GM10266 (cell line): ENCODE measurements at regions not wholly inside any gene's neighbourhood (a gene's known extent, or its start where the extent isn't known, plus 50 kb on each side); places are given as distances from the start of the nearest gene placed in this dataset.

Source experiments
- DNase-seq: peaks from one replicate; pipeline ENCODE4 v3.0.0; 2012; ENCODE audit errors: extremely low spot score
- TF ChIP-seq, protein P1 (sequence below): IDR thresholded peaks from 2 replicates; pipeline ENCODE4 v1.5.1; 2012; ENCODE audit warnings: mild to moderate bottlenecking, low read depth; ENCODE audit not compliant: control insufficient read depth, insufficient read depth; ENCODE audit errors: missing control alignments

DNA sequence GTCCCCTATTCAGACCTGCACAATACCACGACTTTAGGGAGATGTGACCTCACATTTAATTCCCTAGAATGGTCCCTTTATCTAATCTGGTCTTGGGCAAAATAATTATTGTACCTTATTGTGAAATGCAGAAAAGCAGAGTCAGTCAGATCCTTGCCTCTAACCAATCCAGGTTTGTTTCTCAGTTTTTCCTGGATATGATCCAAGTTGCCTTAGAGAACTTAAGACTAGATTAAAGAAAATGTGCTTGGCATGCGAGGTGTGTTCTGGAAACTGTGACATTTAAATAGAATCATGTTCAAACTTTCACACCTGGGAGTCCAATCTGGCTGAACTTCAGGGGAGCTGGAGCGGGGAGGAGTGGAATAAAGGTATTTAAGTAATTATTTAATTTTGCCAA lies 696.2 kb downstream of the DNAH5 start:
- TF ChIP-seq, protein P1, sequence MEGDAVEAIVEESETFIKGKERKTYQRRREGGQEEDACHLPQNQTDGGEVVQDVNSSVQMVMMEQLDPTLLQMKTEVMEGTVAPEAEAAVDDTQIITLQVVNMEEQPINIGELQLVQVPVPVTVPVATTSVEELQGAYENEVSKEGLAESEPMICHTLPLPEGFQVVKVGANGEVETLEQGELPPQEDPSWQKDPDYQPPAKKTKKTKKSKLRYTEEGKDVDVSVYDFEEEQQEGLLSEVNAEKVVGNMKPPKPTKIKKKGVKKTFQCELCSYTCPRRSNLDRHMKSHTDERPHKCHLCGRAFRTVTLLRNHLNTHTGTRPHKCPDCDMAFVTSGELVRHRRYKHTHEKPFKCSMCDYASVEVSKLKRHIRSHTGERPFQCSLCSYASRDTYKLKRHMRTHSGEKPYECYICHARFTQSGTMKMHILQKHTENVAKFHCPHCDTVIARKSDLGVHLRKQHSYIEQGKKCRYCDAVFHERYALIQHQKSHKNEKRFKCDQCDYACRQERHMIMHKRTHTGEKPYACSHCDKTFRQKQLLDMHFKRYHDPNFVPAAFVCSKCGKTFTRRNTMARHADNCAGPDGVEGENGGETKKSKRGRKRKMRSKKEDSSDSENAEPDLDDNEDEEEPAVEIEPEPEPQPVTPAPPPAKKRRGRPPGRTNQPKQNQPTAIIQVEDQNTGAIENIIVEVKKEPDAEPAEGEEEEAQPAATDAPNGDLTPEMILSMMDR = no peak
- DNase-seq = no peak

GRCh38 chr5:13246053-13246452 lies 698.4 kb downstream of the DNAH5 start:
- TF ChIP-seq, protein P1 = no peak
- no peak for DNase-seq

DNA sequence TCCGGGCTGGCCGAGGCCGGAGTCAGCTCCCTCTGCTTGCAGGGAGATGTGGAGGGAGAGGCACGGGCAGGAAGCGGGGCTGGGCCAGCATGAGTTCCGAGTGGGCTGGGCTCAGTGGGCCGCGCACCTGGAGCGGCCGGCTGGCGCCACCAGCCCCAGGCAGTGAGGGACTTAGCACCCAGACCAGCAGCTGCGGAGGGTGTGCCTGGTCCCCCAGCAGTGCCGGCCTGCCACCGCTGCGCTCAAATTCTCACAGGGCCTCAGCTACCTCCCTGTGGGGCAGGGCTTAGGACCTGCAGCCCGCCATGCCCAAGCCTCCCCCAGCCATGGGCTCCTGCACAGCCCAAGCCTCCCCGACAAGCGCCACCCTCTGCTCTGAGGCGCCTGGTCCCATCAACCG lies 700.3 kb downstream of the DNAH5 start:
- TF ChIP-seq, protein P1 = no peak

GRCh38 chr5:13227513-13227912 lies 717.0 kb downstream of the DNAH5 start:
- TF ChIP-seq, protein P1 = no peak
- DNase-seq = no peak

More for the DNA sequence above, 700.3 kb downstream of the DNAH5 start:
- DNase-seq = no peak

DNA sequence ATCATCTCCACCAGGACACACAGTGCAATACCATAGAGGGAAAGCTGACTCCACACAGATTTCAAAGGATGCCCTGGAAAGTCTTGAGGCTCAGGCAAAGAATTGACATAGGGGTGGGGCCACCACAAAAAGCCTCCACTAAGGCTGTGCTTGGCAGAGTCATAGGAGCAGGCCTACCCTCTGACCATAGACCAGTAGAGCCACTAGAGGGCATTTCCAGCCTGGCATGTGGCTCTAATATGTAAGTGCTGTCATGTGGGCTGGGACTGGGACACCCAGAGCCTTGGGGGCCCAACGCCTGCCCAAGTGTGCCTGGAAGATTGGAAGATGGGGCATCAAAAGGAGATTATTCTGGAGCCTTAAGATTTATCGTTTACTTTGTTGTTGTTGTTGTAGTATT lies 726.0 kb downstream of the DNAH5 start:
- TF ChIP-seq, protein P1 = no peak

DNA sequence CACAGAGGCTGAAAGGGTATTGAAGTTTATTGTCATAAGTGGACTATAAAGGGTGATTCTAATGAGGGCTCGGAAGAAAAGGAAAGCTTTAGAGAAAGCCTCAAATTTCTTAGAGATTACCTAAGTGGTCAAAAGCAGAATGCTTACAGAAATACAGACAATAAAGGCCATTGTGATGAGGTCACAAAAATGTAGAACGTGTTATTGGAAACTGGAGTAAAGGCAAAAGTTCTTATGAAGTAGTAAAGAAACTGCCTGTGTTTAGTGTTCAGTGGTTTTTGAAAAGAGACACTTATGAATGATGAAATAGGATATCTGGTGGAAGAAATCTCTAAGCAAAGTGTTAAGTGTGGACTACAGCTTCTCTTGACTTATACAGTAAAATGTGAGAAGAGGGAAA lies 726.9 kb downstream of the DNAH5 start:
- TF ChIP-seq, protein P1 = no peak
- no peak for DNase-seq

More for the DNA sequence above, 726.0 kb downstream of the DNAH5 start:
- DNase-seq = no peak

- DNase-seq = no peak
- TF ChIP-seq, protein P1 = no peak
Observed at GRCh38 chr5:13215806-13216205, 728.7 kb downstream of the DNAH5 start.
